ENCODE measurements at regions not wholly inside any gene's neighbourhood (a gene's known extent, or its start where the extent isn't known, plus 50 kb on each side); places are given as distances from the start of the nearest gene placed in this dataset.

- no peak for TF ChIP-seq CTCF (IDR thresholded peaks at IDR 0.05)
- no peak for TF ChIP-seq EP300 (IDR thresholded peaks at IDR 0.05)
- no peak for TF ChIP-seq POLR2AphosphoS5 (IDR thresholded peaks at IDR 0.05)
Observed at GRCh38 chr16:17603626-17604025, 132.9 kb upstream of the XYLT1 start.
